ENCODE measurements at regions not wholly inside any gene's neighbourhood (a gene's known extent, or its start where the extent isn't known, plus 50 kb on each side); places are given as distances from the start of the nearest gene placed in this dataset.

GRCh38 chr16:63737633-63738032 is 1384.2 kb downstream of the CDH11 start:
- Mint-ChIP-seq H3K4me1 (no peaks in the 10 kb centered on the region), H3K27ac (no peak overlapping the region), H3K27me3 (ENCODE audit: low read depth) (no peaks in the 10 kb centered on the region), H3K9me3 (no peaks in the 10 kb centered on the region), H3K4me3 (no peak overlapping the region), H3K36me3 (no peaks in the 10 kb centered on the region)
- no peak for DNase-seq (ENCODE audit: low spot score in 2 of 2, unreplicated experiment in 2 of 2)
- TF ChIP-seq CTCF (IDR thresholded peaks at IDR 0.05; ENCODE audit: unreplicated experiment) = no peak

- Mint-ChIP-seq H3K9me3 (no peaks in the 10 kb centered on the region), H3K27me3 (ENCODE audit: low read depth) (no peaks in the 10 kb centered on the region), H3K36me3 (no peaks in the 10 kb centered on the region), H3K4me1 (no peaks in the 10 kb centered on the region), H3K4me3 (no peak overlapping the region), H3K27ac (no peak overlapping the region)
- TF ChIP-seq CTCF (IDR thresholded peaks at IDR 0.05; ENCODE audit: unreplicated experiment) = no peak
- DNase-seq (ENCODE audit: low spot score in 2 of 2, unreplicated experiment in 2 of 2) = no peak
These were observed 1386.4 kb downstream of the CDH11 start for GRCh38 chr16:63735456-63735855.

- no peak overlapping the region for H3K27ac Mint-ChIP-seq
- no peak for DNase-seq (ENCODE audit: low spot score in 2 of 2, unreplicated experiment in 2 of 2)
- no peak for TF ChIP-seq CTCF (IDR thresholded peaks at IDR 0.05; ENCODE audit: unreplicated experiment)
- H3K4me1 Mint-ChIP-seq = no peaks in the 10 kb centered on the region
- H3K27me3 Mint-ChIP-seq (ENCODE audit: low read depth) = peaks cover 6% of the 10 kb centered on the region
- no peaks in the 10 kb centered on the region for H3K36me3 Mint-ChIP-seq
- no peaks in the 10 kb centered on the region for H3K9me3 Mint-ChIP-seq
- no peak overlapping the region for H3K4me3 Mint-ChIP-seq
These were observed 1401.0 kb downstream of the CDH11 start for GRCh38 chr16:63720848-63721247.

- no peaks in the 10 kb centered on the region for H3K36me3 Mint-ChIP-seq
- no peak overlapping the region for H3K27ac Mint-ChIP-seq
- no peak for TF ChIP-seq CTCF (IDR thresholded peaks at IDR 0.05; ENCODE audit: unreplicated experiment)
- H3K27me3 Mint-ChIP-seq (ENCODE audit: low read depth) = peaks cover 6% of the 10 kb centered on the region
- no peak overlapping the region for H3K4me3 Mint-ChIP-seq
- no peak for DNase-seq (ENCODE audit: low spot score in 2 of 2, unreplicated experiment in 2 of 2)
- H3K9me3 Mint-ChIP-seq = no peaks in the 10 kb centered on the region
- H3K4me1 Mint-ChIP-seq = no peaks in the 10 kb centered on the region
These were observed 1401.9 kb downstream of the CDH11 start for GRCh38 chr16:63719926-63720325.

- H3K36me3 Mint-ChIP-seq = no peaks in the 10 kb centered on the region
- no peak overlapping the region for H3K27ac Mint-ChIP-seq
These were observed 1404.1 kb downstream of the CDH11 start for GRCh38 chr16:63717806-63718205.

More at GRCh38 chr16:63717806-63718205, 1404.1 kb downstream of the CDH11 start:
- H3K4me3 Mint-ChIP-seq = no peak overlapping the region
- no peak for DNase-seq (ENCODE audit: low spot score in 2 of 2, unreplicated experiment in 2 of 2)
- TF ChIP-seq CTCF (IDR thresholded peaks at IDR 0.05; ENCODE audit: unreplicated experiment) = no peak
- peaks cover 2% of the 10 kb centered on the region for H3K4me1 Mint-ChIP-seq
- H3K27me3 Mint-ChIP-seq (ENCODE audit: low read depth) = peaks cover 3% of the 10 kb centered on the region
- H3K9me3 Mint-ChIP-seq = no peaks in the 10 kb centered on the region

All from mesothelial cell of epicardium (in vitro differentiated cells).